GM12878 (cell line): ENCODE measurements at regions not wholly inside any gene's neighbourhood (a gene's known extent, or its start where the extent isn't known, plus 50 kb on each side); places are given as distances from the start of the nearest gene placed in this dataset.

ENCODE experiments used
- ATAC-seq: fragments of 200-7000 bp; cut with Tn5 transposase; 3 replicates; pipeline ENCODE4 v1.9.1; 2020; ENCODE audit warnings: mild to moderate bottlenecking, moderate library complexity
- BruUV-seq: library from RNA; stranded (reverse); fragments of 400-500 nt; replicated peaks from 2 replicates; lab custom pipeline; 2021; lab: Mats Ljungman, UMichigan
- CTCF ChIA-PET: fragments of 300-600 bp; sonication (Branson Sonifier 250); formaldehyde crosslinking; extraction: SDS; loops from one replicate; lab custom pipeline; 2021; ENCODE audit warnings: inconsistent platforms; lab: Yijun Ruan, JAX
- POLR2A ChIA-PET: fragments of 350-600 bp; formaldehyde crosslinking; extraction: SDS; loops from one replicate; lab custom pipeline; 2021; ENCODE audit warnings: inconsistent platforms; lab: Charles Lee
- RAD21 ChIA-PET: fragments of 300-600 bp; sonication (Branson Sonifier 250); formaldehyde crosslinking; loops from one replicate; lab custom pipeline; 2023; ENCODE audit warnings: antibody characterized with exemption; ENCODE audit not compliant: unreplicated experiment; lab: Charles Lee
- SMC1A ChIA-PET: fragments of 300-600 bp; sonication (Branson Sonifier 250); formaldehyde crosslinking; loops from one replicate; lab custom pipeline; 2023; ENCODE audit not compliant: unreplicated experiment, uncharacterized antibody; lab: Charles Lee
- DNase-seq: peaks from one replicate; pipeline ENCODE4 v3.0.0-alpha.2; 2011; ENCODE audit warnings: low read depth, low spot score
- FAIRE-seq: peaks from 3 replicates; lab custom pipeline; 2011; peaks lifted over from hg19 to GRCh38; lab: Jason Lieb, UNC
- H2AFZ ChIP-seq: 2 replicates; pipeline ENCODE4 v1.6.0; 2011; ENCODE audit warnings: low read depth, low read length, control low read depth; ENCODE audit not compliant: control insufficient read depth
- H3K27ac ChIP-seq: 2 replicates; pipeline ENCODE4 v1.5.1; 2011; ENCODE audit warnings: control low read depth; ENCODE audit not compliant: control insufficient read depth, insufficient read depth
- H3K27me3 ChIP-seq, 2 experiments: replicated peaks in 1 of 2; 2 replicates each; pipeline versions ENCODE4 v1.6.0 to v1.6.1; 2011; ENCODE audit warnings: low read length in 1 of 2; ENCODE audit not compliant: control insufficient read depth in 2 of 2, insufficient read depth in 2 of 2
- H3K36me3 ChIP-seq, 2 experiments: 2 replicates each; pipeline ENCODE4 v1.5.1; 2011; ENCODE audit warnings: low read length in 1 of 2; ENCODE audit not compliant: control insufficient read depth in 2 of 2, insufficient read depth in 2 of 2
- H3K4me1 ChIP-seq: 2 replicates; pipeline ENCODE4 v1.6.1; 2011; ENCODE audit warnings: mild to moderate bottlenecking, low read length, moderate library complexity, mixed read lengths; ENCODE audit not compliant: control insufficient read depth, insufficient read depth
- H3K4me2 ChIP-seq: 2 replicates; pipeline ENCODE4 v1.6.0; 2011; ENCODE audit warnings: control low read depth; ENCODE audit not compliant: control insufficient read depth, insufficient read depth
- H3K4me3 ChIP-seq: fragments of 200-600 bp; sonication (generic); 2 replicates; pipeline ENCODE4 v1.5.1; 2016
- H3K79me2 ChIP-seq: 2 replicates; pipeline ENCODE4 v1.6.0; 2011; ENCODE audit warnings: low read length; ENCODE audit not compliant: control insufficient read depth, insufficient read depth
- H3K9ac ChIP-seq: 2 replicates; pipeline ENCODE4 v1.8.0; 2011; ENCODE audit warnings: low read length, control low read depth, mixed read lengths; ENCODE audit not compliant: control insufficient read depth, insufficient read depth
- H3K9me3 ChIP-seq: replicated peaks from 3 replicates; pipeline ENCODE4 v1.5.1; 2011; ENCODE audit warnings: mild to moderate bottlenecking, low read length; ENCODE audit not compliant: control insufficient read depth, insufficient read depth
- H4K20me1 ChIP-seq: 2 replicates; pipeline ENCODE4 v1.6.0; 2011; ENCODE audit not compliant: control insufficient read depth, insufficient read depth
- ASH2L ChIP-seq: fragments of 300-600, 200-600 bp; sonication (generic); IDR thresholded peaks from 2 replicates; pipeline ENCODE4 v1.6.1; 2017; ENCODE audit warnings: low read depth, mild to moderate bottlenecking, borderline replicate concordance
- CREM ChIP-seq: IDR thresholded peaks from 2 replicates; pipeline ENCODE4 v1.6.1; 2014; ENCODE audit warnings: antibody characterized with exemption, low read depth
- HCFC1 ChIP-seq: fragments of 150-350 bp; IDR thresholded peaks from 2 replicates; pipeline ENCODE4 v1.6.1; 2014; ENCODE audit warnings: low read length
- HSF1 ChIP-seq: fragments of 150-350 bp; IDR thresholded peaks from 2 replicates; pipeline ENCODE4 v1.6.1; 2014; ENCODE audit warnings: mild to moderate bottlenecking, low read depth, low read length
- NR2C2 ChIP-seq: IDR thresholded peaks from 2 replicates; pipeline ENCODE4 v1.6.1; 2011; ENCODE audit warnings: borderline replicate concordance, low read depth; ENCODE audit not compliant: control insufficient read depth, insufficient read length
- NRF1 ChIP-seq: conservative IDR thresholded peaks from 2 replicates; pipeline ENCODE4 v1.6.1; 2011; ENCODE audit warnings: mild to moderate bottlenecking, low read depth, low read length, improper control_type of control experiment
- RELA ChIP-seq: fragments of 450-650 bp; IDR thresholded peaks from 2 replicates; pipeline ENCODE4 v1.8.0; 2014; ENCODE audit warnings: borderline replicate concordance; ENCODE audit not compliant: partially characterized antibody
- SIN3A ChIP-seq: IDR thresholded peaks from 2 replicates; pipeline ENCODE4 v1.6.1; 2012; ENCODE audit warnings: low read depth, low read length, improper control_type of control experiment
- SP1 ChIP-seq: IDR thresholded peaks from one replicate; pipeline ENCODE4 v1.6.1; 2011; ENCODE audit warnings: low read depth, low read length
- SRF ChIP-seq, 2 experiments: IDR thresholded peaks; 2 replicates each; pipeline ENCODE4 v1.6.1; 2011; ENCODE audit warnings: low read depth in 2 of 2, low read length in 2 of 2, mild to moderate bottlenecking in 1 of 2, moderate library complexity in 1 of 2
- STAT1 ChIP-seq: fragments of 450-650 bp; conservative IDR thresholded peaks from 2 replicates; pipeline ENCODE4 v1.6.1; 2014; ENCODE audit warnings: antibody characterized with exemption, mild to moderate bottlenecking
- ZZZ3 ChIP-seq: IDR thresholded peaks from 2 replicates; pipeline ENCODE4 v1.6.1; 2011; ENCODE audit warnings: low read depth; ENCODE audit not compliant: control insufficient read depth, insufficient read length
- WGBS: methylation state at CpG from one replicate; pipeline ENCODE4 v1.1.6; 2016; ENCODE audit warnings: low lambda C conversion rate; ENCODE audit not compliant: insufficient replicate concordance, insufficient coverage; ENCODE audit errors: missing lambda C conversion rate; 5-methylcytosine and 5-hydroxymethylcytosine counted together
- in situ Hi-C: fragments of 300-500 bp; cut with MboI; formaldehyde crosslinking; loops from 9 replicates; pipeline ENCODE4 v1.14.3; 2018; ENCODE audit warnings: mixed read lengths
- intact Hi-C: fragments of 100-400 bp; cut with micrococcal nuclease; formaldehyde crosslinking; loops from one replicate; pipeline ENCODE4 v1.14.2; 2022; ENCODE audit not compliant: unreplicated experiment
- TF ChIP-seq, protein P1 (sequence below): fragments of 450-650 bp; IDR thresholded peaks from 2 replicates; pipeline ENCODE4 v1.6.1; 2017; ENCODE audit warnings: low read depth, mild to moderate bottlenecking, moderate library complexity
- TF ChIP-seq, protein P2 (sequence below): IDR thresholded peaks from 2 replicates; pipeline ENCODE4 v1.6.1; 2012; ENCODE audit warnings: low read length, inconsistent platforms
- TF ChIP-seq, protein P3 (sequence below): fragments of 450-650 bp; IDR thresholded peaks from 2 replicates; pipeline ENCODE4 v1.6.1; 2016; ENCODE audit warnings: mild to moderate bottlenecking
- TF ChIP-seq, protein P4 (sequence below): IDR thresholded peaks from 2 replicates; pipeline ENCODE4 v1.6.1; 2011; ENCODE audit warnings: low read depth, low read length, improper control_type of control experiment, borderline replicate concordance
- TF ChIP-seq, protein P5 (sequence below): fragments of 450-650 bp; IDR thresholded peaks from 2 replicates; pipeline ENCODE4 v1.6.1; 2017; ENCODE audit warnings: mild to moderate bottlenecking

DNA sequence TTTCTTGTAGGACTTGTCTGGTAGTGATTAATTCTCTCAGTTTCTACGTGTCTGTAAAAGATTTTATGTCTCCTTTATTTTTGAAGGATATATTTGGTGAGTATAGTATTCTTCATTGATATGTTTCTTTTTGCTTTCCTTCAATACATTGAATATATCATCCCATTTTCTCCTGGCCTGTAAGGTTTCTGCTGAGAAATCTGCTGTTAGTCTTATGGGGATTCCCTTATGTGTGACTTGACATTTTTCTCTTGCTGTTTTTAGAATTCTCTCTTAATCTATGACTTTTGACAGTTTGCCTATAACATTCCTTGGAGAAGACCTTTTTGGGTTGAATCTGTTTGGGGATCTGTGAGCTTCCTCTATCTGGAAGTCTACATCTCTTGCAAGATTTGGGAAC, 281.0 kb upstream of the MEIS1 start:
- TF ChIP-seq ASH2L (no peak), HCFC1 (no peak), STAT1 (no peak), CREM (no peak), SIN3A (no peak), NRF1 (no peak), RELA (no peak), NR2C2 (no peak), SRF (IDR thresholded peaks at IDR 0.05; ENCODE audit: low read depth in 2 of 2, low read length in 2 of 2) (no peak), HSF1 (no peak), SP1 (no peak), ZZZ3 (no peak)
- TF ChIP-seq, protein P1, sequence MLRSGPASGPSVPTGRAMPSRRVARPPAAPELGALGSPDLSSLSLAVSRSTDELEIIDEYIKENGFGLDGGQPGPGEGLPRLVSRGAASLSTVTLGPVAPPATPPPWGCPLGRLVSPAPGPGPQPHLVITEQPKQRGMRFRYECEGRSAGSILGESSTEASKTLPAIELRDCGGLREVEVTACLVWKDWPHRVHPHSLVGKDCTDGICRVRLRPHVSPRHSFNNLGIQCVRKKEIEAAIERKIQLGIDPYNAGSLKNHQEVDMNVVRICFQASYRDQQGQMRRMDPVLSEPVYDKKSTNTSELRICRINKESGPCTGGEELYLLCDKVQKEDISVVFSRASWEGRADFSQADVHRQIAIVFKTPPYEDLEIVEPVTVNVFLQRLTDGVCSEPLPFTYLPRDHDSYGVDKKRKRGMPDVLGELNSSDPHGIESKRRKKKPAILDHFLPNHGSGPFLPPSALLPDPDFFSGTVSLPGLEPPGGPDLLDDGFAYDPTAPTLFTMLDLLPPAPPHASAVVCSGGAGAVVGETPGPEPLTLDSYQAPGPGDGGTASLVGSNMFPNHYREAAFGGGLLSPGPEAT: no peak
- TF ChIP-seq, protein P2, sequence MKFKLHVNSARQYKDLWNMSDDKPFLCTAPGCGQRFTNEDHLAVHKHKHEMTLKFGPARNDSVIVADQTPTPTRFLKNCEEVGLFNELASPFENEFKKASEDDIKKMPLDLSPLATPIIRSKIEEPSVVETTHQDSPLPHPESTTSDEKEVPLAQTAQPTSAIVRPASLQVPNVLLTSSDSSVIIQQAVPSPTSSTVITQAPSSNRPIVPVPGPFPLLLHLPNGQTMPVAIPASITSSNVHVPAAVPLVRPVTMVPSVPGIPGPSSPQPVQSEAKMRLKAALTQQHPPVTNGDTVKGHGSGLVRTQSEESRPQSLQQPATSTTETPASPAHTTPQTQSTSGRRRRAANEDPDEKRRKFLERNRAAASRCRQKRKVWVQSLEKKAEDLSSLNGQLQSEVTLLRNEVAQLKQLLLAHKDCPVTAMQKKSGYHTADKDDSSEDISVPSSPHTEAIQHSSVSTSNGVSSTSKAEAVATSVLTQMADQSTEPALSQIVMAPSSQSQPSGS: no peak
- TF ChIP-seq, protein P3, sequence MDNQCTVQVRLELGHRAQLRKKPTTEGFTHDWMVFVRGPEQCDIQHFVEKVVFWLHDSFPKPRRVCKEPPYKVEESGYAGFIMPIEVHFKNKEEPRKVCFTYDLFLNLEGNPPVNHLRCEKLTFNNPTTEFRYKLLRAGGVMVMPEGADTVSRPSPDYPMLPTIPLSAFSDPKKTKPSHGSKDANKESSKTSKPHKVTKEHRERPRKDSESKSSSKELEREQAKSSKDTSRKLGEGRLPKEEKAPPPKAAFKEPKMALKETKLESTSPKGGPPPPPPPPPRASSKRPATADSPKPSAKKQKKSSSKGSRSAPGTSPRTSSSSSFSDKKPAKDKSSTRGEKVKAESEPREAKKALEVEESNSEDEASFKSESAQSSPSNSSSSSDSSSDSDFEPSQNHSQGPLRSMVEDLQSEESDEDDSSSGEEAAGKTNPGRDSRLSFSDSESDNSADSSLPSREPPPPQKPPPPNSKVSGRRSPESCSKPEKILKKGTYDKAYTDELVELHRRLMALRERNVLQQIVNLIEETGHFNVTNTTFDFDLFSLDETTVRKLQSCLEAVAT: no peak
- TF ChIP-seq, protein P4, sequence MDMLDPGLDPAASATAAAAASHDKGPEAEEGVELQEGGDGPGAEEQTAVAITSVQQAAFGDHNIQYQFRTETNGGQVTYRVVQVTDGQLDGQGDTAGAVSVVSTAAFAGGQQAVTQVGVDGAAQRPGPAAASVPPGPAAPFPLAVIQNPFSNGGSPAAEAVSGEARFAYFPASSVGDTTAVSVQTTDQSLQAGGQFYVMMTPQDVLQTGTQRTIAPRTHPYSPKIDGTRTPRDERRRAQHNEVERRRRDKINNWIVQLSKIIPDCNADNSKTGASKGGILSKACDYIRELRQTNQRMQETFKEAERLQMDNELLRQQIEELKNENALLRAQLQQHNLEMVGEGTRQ: no peak
- TF ChIP-seq, protein P5, sequence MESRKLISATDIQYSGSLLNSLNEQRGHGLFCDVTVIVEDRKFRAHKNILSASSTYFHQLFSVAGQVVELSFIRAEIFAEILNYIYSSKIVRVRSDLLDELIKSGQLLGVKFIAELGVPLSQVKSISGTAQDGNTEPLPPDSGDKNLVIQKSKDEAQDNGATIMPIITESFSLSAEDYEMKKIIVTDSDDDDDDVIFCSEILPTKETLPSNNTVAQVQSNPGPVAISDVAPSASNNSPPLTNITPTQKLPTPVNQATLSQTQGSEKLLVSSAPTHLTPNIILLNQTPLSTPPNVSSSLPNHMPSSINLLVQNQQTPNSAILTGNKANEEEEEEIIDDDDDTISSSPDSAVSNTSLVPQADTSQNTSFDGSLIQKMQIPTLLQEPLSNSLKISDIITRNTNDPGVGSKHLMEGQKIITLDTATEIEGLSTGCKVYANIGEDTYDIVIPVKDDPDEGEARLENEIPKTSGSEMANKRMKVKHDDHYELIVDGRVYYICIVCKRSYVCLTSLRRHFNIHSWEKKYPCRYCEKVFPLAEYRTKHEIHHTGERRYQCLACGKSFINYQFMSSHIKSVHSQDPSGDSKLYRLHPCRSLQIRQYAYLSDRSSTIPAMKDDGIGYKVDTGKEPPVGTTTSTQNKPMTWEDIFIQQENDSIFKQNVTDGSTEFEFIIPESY: no peak
- TF ChIP-seq, all 136 proteins: peak for 0
- no peak overlapping the region for H3K4me2 ChIP-seq
- POLR2A ChIA-PET: no interaction called here
- DNase-seq (no peak), FAIRE-seq (no peak), ATAC-seq (no peak)
- no peaks in the 10 kb centered on the region for H3K36me3 ChIP-seq
- intact Hi-C loops (no loop called here), in situ Hi-C loops (no loop called here)
- H3K9ac ChIP-seq: no peak overlapping the region
- H3K9me3 ChIP-seq: no peaks in the 10 kb centered on the region; the same call in 2 of the 3 replicates
- 0% methylated on average over 1 of the region's 1 CpG for WGBS
- H3K27me3 ChIP-seq: no peaks in the 10 kb centered on the region
- no peak overlapping the region for H3K27ac ChIP-seq
- H2AFZ ChIP-seq: no peak overlapping the region
- RAD21 ChIA-PET: no interaction called here
- CTCF ChIA-PET: no interaction called here
- H4K20me1 ChIP-seq: no peaks in the 10 kb centered on the region
- BruUV-seq: no TSS peak
- SMC1A ChIA-PET: no interaction called here
- no peaks in the 10 kb centered on the region for H3K79me2 ChIP-seq
- H3K4me1 ChIP-seq: no peaks in the 10 kb centered on the region
- no peak overlapping the region for H3K4me3 ChIP-seq
